Small intestine (tissue), 7 donors: ENCODE measurements at regions not wholly inside any gene's neighbourhood (a gene's known extent, or its start where the extent isn't known, plus 50 kb on each side); places are given as distances from the start of the nearest gene placed in this dataset.

Source experiments
- DNase-seq, 2 donors: peaks; one replicate each; pipeline versions ENCODE4 v3.0.0 to v3.0.0-alpha.2; 2013
- FAIRE-seq: peaks from 2 replicates; lab custom pipeline; 2012; peaks lifted over from hg19 to GRCh38; lab: Jason Lieb, UNC
- H3K27ac ChIP-seq, 3 donors: one replicate each; pipeline ENCODE4 v1.5.1; 2013; ENCODE audit warnings: low read length in 2 of 3, mild to moderate bottlenecking in 2 of 3, control low read depth in 1 of 3, inconsistent platforms in 1 of 3, low read depth in 1 of 3, moderate library complexity in 1 of 3
- H3K27me3 ChIP-seq, 3 donors: one replicate each; pipeline ENCODE4 v1.6.1; 2013; ENCODE audit warnings: low read length in 3 of 3, inconsistent platforms in 1 of 3; ENCODE audit not compliant: control insufficient read depth in 3 of 3, insufficient read depth in 3 of 3
- H3K36me3 ChIP-seq, 3 donors: one replicate each; pipeline ENCODE4 v1.6.1; 2013; ENCODE audit warnings: low read length in 3 of 3, inconsistent platforms in 1 of 3, low read depth in 1 of 3, mild to moderate bottlenecking in 1 of 3, moderate library complexity in 1 of 3; ENCODE audit not compliant: control insufficient read depth in 3 of 3, insufficient read depth in 2 of 3
- H3K4me1 ChIP-seq, 3 donors: one replicate each; pipeline ENCODE4 v1.6.1; 2013; ENCODE audit warnings: low read length in 2 of 3, inconsistent platforms in 1 of 3, low read depth in 1 of 3, mild to moderate bottlenecking in 1 of 3, moderate library complexity in 1 of 3; ENCODE audit not compliant: control insufficient read depth in 3 of 3, insufficient read depth in 2 of 3
- H3K4me3 ChIP-seq, 3 donors: one replicate each; pipeline ENCODE4 v1.5.1; 2013; ENCODE audit warnings: low read length in 3 of 3, control low read depth in 1 of 3, inconsistent platforms in 1 of 3, low read depth in 1 of 3, mild to moderate bottlenecking in 1 of 3, moderate library complexity in 1 of 3
- H3K9me3 ChIP-seq, 2 donors: one replicate each; pipeline ENCODE4 v1.6.1; 2013; ENCODE audit warnings: low read depth in 1 of 2, low read length in 1 of 2; ENCODE audit not compliant: control insufficient read depth in 2 of 2, insufficient read depth in 1 of 2
- WGBS, 3 donors: extraction: QIAGEN DNeasy Blood & Tissue Kit; methylation state at CpG; one replicate each; pipeline ENCODE4 v1.1.7; 2013; 5-methylcytosine and 5-hydroxymethylcytosine counted together
- donor health status: healthy with polysubstance abuse.
- donor health status: control.
- donor health status: control.
- donor health status: Bipolar disorder and iron deficiency.
- donor health status: healthy.

GRCh38 chr18:1222880-1223279, 318.2 kb downstream of the ADCYAP1 start:
- Histone ChIP-seq H3K27ac (no peak overlapping the region), H3K9me3 (no peaks in the 10 kb centered on the region), H3K27me3 (no peaks in the 10 kb centered on the region), H3K36me3 (no peaks in the 10 kb centered on the region), H3K4me3 (no peak overlapping the region), H3K4me1 (no peaks in the 10 kb centered on the region)
- no peak for DNase-seq
- 17 to 55% (median 33%) methylated on average over 2 of the region's 2 CpGs for WGBS, 3 donors
- no peak for FAIRE-seq

GRCh38 chr18:1227025-1227424, 322.4 kb downstream of the ADCYAP1 start:
- H3K4me1 ChIP-seq, result no peaks in the 10 kb centered on the region
- DNase-seq (no peak), FAIRE-seq (no peak)
- WGBS, 3 donors, result 77 to 83% (median 82%) methylated on average over 4 of the region's 4 CpGs
- no peaks in the 10 kb centered on the region for H3K36me3 ChIP-seq
- H3K9me3 ChIP-seq, result no peaks in the 10 kb centered on the region
- H3K27me3 ChIP-seq, result no peaks in the 10 kb centered on the region
- H3K4me3 ChIP-seq, result no peak overlapping the region
- no peak overlapping the region for H3K27ac ChIP-seq

GRCh38 chr18:1229634-1230033, 325.0 kb downstream of the ADCYAP1 start:
- WGBS, 3 donors, result 69 to 79% (median 78%) methylated on average over 2 of the region's 2 CpGs
- Histone ChIP-seq H3K27me3 (no peaks in the 10 kb centered on the region), H3K9me3 (no peaks in the 10 kb centered on the region), H3K36me3 (no peaks in the 10 kb centered on the region), H3K4me3 (no peak overlapping the region), H3K27ac (no peak overlapping the region), H3K4me1 (no peaks in the 10 kb centered on the region)
- FAIRE-seq, result no peak
- no peak for DNase-seq

DNA sequence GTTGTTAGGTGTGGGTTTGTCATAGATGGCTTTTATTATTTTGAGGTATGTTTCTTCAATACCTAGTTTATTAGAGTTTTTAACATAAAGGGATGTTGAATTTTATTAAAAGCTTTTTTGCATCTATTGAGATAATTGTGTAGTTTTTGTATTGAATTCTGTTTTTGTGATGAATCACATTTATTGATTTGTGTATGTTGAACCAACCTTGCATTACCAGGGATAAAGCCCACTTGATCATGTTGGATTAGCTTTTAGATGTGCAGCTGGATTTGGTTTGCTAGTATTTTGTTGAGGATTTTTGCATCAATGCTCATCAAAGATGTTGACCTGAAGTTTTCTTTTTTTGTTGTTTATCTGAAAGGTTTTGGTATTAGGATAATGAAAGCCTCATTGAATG, 328.2 kb downstream of the ADCYAP1 start:
- no peak overlapping the region for H3K4me3 ChIP-seq
- DNase-seq, result no peak
- no peaks in the 10 kb centered on the region for H3K36me3 ChIP-seq
- no peaks in the 10 kb centered on the region for H3K4me1 ChIP-seq
- H3K27me3 ChIP-seq, result no peaks in the 10 kb centered on the region
- no peak overlapping the region for H3K27ac ChIP-seq
- no peak for FAIRE-seq
- no peaks in the 10 kb centered on the region for H3K9me3 ChIP-seq

GRCh38 chr18:1240701-1241100, 336.0 kb downstream of the ADCYAP1 start:
- no peak for DNase-seq
- no peak overlapping the region for H3K27ac ChIP-seq
- 66 to 69% (median 69%) methylated on average over 4 of the region's 4 CpGs for WGBS, 3 donors
- no peaks in the 10 kb centered on the region for H3K36me3 ChIP-seq
- H3K4me1 ChIP-seq, result no peaks in the 10 kb centered on the region
- peaks cover 0 to 5% of the 10 kb centered on the region in 2 donors for H3K9me3 ChIP-seq
- FAIRE-seq, result no peak
- H3K27me3 ChIP-seq, result no peaks in the 10 kb centered on the region
- H3K4me3 ChIP-seq, result no peak overlapping the region

DNA sequence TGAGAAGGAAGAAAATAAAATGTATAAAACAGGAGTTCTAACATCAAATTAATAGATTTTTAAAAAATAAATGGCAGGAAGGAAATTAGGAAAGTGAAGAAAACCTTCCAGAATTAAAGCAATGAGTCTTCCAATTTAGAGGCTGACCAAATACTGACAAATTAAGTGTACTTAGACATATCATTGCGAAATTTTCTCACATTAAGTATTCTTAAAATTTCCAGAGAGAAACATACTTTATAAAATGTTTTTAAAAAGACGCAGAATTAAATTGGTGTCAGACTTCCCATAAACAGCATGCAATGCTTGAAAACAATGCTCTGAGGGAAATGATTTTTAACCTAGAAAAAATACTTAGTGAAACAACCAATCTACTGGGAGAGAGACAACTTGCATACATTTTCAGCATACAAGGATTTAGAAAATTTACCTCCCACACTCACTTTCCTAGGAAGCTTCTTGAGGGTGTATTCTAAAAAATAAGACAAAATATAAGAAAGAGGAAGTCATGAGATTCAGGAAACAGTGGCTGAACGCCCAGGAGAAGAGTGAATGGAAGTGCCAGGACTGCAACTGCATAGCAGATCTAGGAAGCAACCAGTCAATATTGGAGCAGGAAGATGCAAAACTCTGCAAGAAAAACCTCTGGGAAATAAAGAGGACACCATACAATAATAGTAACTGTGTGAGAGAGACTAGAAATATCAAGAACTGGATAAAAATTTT, 339.9 kb downstream of the ADCYAP1 start:
- Histone ChIP-seq H3K9me3 (peaks cover 0 to 5% of the 10 kb centered on the region in 2 donors), H3K36me3 (no peaks in the 10 kb centered on the region), H3K4me1 (no peaks in the 10 kb centered on the region), H3K27ac (no peak overlapping the region), H3K27me3 (no peaks in the 10 kb centered on the region), H3K4me3 (no peak overlapping the region)
- FAIRE-seq, result no peak
- 69 to 73% (median 70%) methylated on average over 3 of the region's 3 CpGs for WGBS, 3 donors
- no peak for DNase-seq

GRCh38 chr18:1246827-1247226, 342.2 kb downstream of the ADCYAP1 start:
- H3K9me3 ChIP-seq, result peaks cover 0 to 2% of the 10 kb centered on the region in 2 donors
- no peaks in the 10 kb centered on the region for H3K36me3 ChIP-seq
- no peak for DNase-seq
- no peak overlapping the region for H3K4me3 ChIP-seq
- no peak overlapping the region for H3K27ac ChIP-seq
- no peaks in the 10 kb centered on the region for H3K4me1 ChIP-seq
- 61 to 63% (median 62%) methylated on average over 9 of the region's 9 CpGs for WGBS, 3 donors
- no peak for FAIRE-seq
- H3K27me3 ChIP-seq, result no peaks in the 10 kb centered on the region

DNA sequence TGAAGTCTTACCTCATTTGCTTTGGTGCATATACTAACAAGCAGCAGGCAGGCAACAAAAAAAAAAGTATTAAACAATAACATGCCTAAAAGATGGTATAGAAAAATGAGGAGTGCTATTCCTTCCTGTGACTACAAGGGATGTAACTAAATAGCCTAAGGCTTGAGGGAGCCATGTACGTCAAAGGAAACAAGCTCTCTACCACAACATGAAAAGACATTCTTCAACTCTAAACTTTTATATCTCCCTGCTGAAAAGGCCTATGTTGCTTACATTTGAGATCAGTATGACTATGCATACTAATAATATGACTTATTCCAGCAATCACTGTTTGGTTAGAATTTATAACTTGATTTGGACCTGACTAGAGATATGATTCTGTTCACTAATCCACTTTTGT, 347.9 kb downstream of the ADCYAP1 start:
- FAIRE-seq, result no peak
- 70 to 93% (median 79%) methylated on average over 1 of the region's 1 CpG for WGBS, 3 donors

GRCh38 chr18:1252936-1253335, 348.3 kb downstream of the ADCYAP1 start:
- WGBS, 3 donors, result 50 to 65% (median 61%) methylated on average over 1 of the region's 1 CpG
- H3K27ac ChIP-seq, result no peak overlapping the region
- no peak for DNase-seq
- no peak overlapping the region for H3K4me3 ChIP-seq
- no peaks in the 10 kb centered on the region for H3K36me3 ChIP-seq
- H3K4me1 ChIP-seq, result no peaks in the 10 kb centered on the region
- no peaks in the 10 kb centered on the region for H3K27me3 ChIP-seq
- no peaks in the 10 kb centered on the region for H3K9me3 ChIP-seq
- FAIRE-seq, result no peak

More for the DNA sequence above, 347.9 kb downstream of the ADCYAP1 start:
- Histone ChIP-seq H3K9me3 (no peaks in the 10 kb centered on the region), H3K4me1 (no peaks in the 10 kb centered on the region), H3K36me3 (no peaks in the 10 kb centered on the region), H3K27me3 (no peaks in the 10 kb centered on the region), H3K27ac (no peak overlapping the region), H3K4me3 (no peak overlapping the region)
- no peak for DNase-seq
